Fibroblast of skin of left quadriceps (primary cell): ENCODE measurements at regions not wholly inside any gene's neighbourhood (a gene's known extent, or its start where the extent isn't known, plus 50 kb on each side); places are given as distances from the start of the nearest gene placed in this dataset.

Source experiments
- DNase-seq, 2 experiments: peaks; one replicate each; pipeline ENCODE4 v3.0.0-alpha.2; 2013; ENCODE audit warnings: low read depth in 2 of 2

DNA sequence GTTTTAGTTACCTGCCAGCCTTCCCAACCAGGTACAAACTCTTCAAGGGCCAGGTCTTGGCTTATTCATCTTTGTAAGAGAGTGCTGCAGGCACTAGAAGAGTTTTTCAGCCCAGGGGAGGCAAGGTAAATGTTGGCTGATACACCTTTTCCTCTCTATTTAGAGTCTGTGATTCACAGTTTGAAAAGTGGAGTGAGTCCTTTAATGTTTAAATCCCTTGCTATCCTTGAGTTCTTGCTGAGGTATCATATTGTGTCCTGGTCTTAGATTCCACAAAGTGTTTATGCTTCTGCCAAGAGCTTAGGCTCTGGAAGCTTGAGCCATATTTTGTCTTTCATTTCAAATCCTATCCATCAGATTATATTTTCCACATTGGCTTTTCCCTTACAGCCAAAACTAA, 52.8 kb upstream of the CITED2 start:
- DNase-seq = no peak

DNA sequence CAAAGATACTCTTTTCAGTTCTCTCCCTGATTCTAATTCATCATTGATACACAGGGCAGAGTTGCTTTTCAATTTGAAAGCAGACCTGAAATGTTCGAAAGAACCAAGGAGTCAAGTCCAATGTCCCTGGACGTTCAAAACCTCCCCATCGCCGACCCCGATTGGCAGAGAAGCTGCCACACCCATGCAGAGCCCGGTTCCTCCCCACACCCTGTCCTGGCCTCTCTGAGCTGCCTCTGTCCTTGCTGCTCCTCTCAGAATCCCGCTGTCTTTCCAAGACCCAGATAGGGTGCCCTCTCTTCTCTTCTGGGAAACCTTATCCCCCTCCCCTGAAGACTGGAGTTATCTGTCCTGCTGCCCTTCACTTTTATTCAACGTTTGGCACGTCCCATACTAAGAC, 52.3 kb upstream of the CITED2 start:
- no peak for DNase-seq

DNA sequence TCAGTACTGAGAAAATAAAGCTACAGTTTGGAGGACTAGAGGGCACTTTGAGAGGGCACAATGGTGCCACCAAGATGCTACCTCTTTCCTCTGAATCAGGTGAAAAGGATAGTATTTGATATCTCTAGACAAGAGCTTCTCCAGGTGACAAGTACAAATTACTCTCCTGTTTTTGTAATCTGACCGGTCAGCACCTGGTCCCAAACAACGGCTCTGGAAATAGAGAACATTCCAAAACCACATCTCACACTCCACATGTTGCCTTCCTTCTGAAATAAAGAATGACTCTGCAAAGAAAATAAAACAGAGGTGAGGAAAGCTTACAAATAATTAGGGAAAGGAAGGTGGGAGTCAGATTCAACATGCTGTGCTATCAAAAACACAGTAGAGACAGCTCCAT, 51.3 kb upstream of the CITED2 start:
- DNase-seq = no peak

DNA sequence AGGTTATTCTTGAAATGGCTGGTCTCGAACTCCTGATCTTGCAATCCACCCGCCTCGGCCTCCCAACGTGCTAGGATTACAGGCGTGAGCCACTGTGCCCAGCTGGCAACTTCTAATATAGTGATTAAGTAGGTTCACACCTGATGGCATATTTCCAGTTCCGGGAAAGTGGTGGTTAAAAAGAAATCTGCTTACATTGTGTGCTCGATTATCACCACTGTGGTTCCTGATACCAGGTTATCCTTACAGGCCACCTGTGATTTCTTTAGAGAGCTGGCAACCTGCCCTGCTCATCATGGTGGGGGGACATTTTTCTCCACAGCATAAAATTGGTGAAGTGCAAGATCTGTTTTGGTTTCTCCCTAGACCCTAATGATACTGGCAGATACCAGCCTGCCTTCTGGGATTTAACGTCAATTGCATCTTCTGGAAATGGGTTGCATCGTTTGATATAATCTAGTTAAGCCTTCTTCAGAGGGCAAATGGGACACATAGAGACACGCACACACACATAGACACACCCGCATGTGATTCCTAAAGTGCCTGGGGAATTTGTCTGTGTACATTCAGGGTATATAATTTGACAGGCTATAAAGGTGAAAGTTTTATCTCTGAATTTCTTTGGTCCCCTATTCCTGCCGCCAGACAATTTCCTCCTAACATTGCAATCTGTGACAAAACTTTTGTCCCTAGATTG, 49.7 kb upstream of the CITED2 start:
- DNase-seq = no peak
